Uterus (tissue), 3 donors: ENCODE measurements at regions not wholly inside any gene's neighbourhood (a gene's known extent, or its start where the extent isn't known, plus 50 kb on each side); places are given as distances from the start of the nearest gene placed in this dataset.

Source experiments
- DNase-seq, 2 donors: peaks; one replicate each; pipeline ENCODE4 v3.0.0-alpha.2; 2019 to 2020
- H3K27ac ChIP-seq, 2 donors: fragments of 200-600 bp; sonication (generic); 1 replicate in 1 of 2; 2 replicates in 1 of 2; pipeline ENCODE4 v1.5.1; 2016 to 2018
- H3K27me3 ChIP-seq, 2 donors: fragments of 200-600 bp; sonication (generic); one replicate each; pipeline ENCODE4 v1.5.1; 2018 to 2019; ENCODE audit warnings: control low read depth in 1 of 2
- H3K36me3 ChIP-seq, 2 donors: fragments of 200-600 bp; sonication (generic); one replicate each; pipeline ENCODE4 v1.5.1; 2019; ENCODE audit warnings: control low read depth in 1 of 2
- H3K4me1 ChIP-seq, 2 donors: fragments of 200-600 bp; sonication (generic); one replicate each; pipeline ENCODE4 v1.5.1; 2018 to 2019; ENCODE audit warnings: control low read depth in 1 of 2
- H3K4me3 ChIP-seq, 2 donors: fragments of 200-600 bp; sonication (generic); 1 replicate in 1 of 2; 2 replicates in 1 of 2; pipeline ENCODE4 v1.5.1; 2018 to 2019; ENCODE audit warnings: mild to moderate bottlenecking in 1 of 2
- H3K9me3 ChIP-seq, 2 donors: fragments of 200-600 bp; sonication (generic); one replicate each; pipeline ENCODE4 v1.5.1; 2019; ENCODE audit warnings: control low read depth in 1 of 2
- CTCF ChIP-seq, 4 experiments: fragments of 200-600 bp in 2 of 4; fragments of 450-650 bp in 2 of 4; sonication (generic) in 2 of 4; IDR thresholded peaks; one replicate each; pipeline ENCODE4 v1.5.1; 2016 to 2019; ENCODE audit warnings: antibody characterized with exemption in 4 of 4, mild to moderate bottlenecking in 2 of 4, moderate library complexity in 1 of 4
- POLR2A ChIP-seq, 2 donors: fragments of 450-650 bp; IDR thresholded peaks; one replicate each; pipeline ENCODE4 v1.6.1; 2016; ENCODE audit warnings: antibody characterized with exemption in 2 of 2, mild to moderate bottlenecking in 1 of 2, moderate library complexity in 1 of 2
- intact Hi-C: fragments of 100-400 bp; cut with DNase I; formaldehyde crosslinking; loops from one replicate; pipeline ENCODE4 v1.15.1; 2023; ENCODE audit warnings: low total_unique reads
- donor health status: DM: yes; HTN: yes; CAD: no.

DNA sequence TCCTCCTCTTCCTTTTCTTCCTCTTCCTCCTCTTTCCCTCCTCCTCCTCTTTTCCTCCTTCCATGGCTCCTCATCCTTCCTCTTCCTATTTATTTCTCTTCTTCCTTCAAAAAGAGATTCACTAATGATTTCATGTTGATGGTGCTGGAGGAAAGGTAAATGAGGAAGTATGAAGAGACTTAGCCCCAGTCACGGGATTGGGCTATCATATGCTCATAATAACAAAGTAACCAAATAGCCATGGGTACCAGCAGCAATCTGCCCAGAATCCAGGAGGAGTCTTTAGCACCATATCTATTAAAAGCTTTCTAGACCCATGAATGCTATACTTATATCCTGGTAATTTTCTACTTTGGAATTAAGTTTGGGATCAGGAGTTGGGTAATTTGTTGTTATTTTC lies 910.9 kb upstream of the MAP3K7 start:
- DNase-seq = no peak
- no peak for TF ChIP-seq POLR2A (IDR thresholded peaks at IDR 0.05)
- no peak for TF ChIP-seq CTCF (IDR thresholded peaks at IDR 0.05)
- no peaks in the 10 kb centered on the region for H3K4me1 ChIP-seq
- H3K36me3 ChIP-seq = no peaks in the 10 kb centered on the region
- no peak overlapping the region for H3K27ac ChIP-seq
- no peak overlapping the region for H3K4me3 ChIP-seq
- no peaks in the 10 kb centered on the region for H3K9me3 ChIP-seq
- no peaks in the 10 kb centered on the region for H3K27me3 ChIP-seq
- intact Hi-C loops = no loop called here

GRCh38 chr6:91490671-91491301 lies 903.9 kb upstream of the MAP3K7 start:
- H3K4me3 ChIP-seq = no peak overlapping the region

GRCh38 chr6:91487696-91488392 lies 901.0 kb upstream of the MAP3K7 start:
- Histone ChIP-seq H3K36me3 (no peaks in the 10 kb centered on the region), H3K27ac (no peak overlapping the region), H3K4me3 (no peak overlapping the region), H3K4me1 (no peaks in the 10 kb centered on the region), H3K9me3 (no peaks in the 10 kb centered on the region), H3K27me3 (no peaks in the 10 kb centered on the region)
- intact Hi-C loops = no loop called here
- no peak for TF ChIP-seq POLR2A (IDR thresholded peaks at IDR 0.05)
- TF ChIP-seq CTCF (IDR thresholded peaks at IDR 0.05) = no peak
- no peak for DNase-seq

More at GRCh38 chr6:91490671-91491301, 903.9 kb upstream of the MAP3K7 start:
- no peaks in the 10 kb centered on the region for H3K36me3 ChIP-seq
- no peak for DNase-seq
- no peaks in the 10 kb centered on the region for H3K9me3 ChIP-seq
- H3K27me3 ChIP-seq = no peaks in the 10 kb centered on the region
- no peak overlapping the region for H3K27ac ChIP-seq
- intact Hi-C loops = no loop called here
- H3K4me1 ChIP-seq = no peaks in the 10 kb centered on the region
- TF ChIP-seq CTCF (IDR thresholded peaks at IDR 0.05) = no peak
- TF ChIP-seq POLR2A (IDR thresholded peaks at IDR 0.05) = no peak

DNA sequence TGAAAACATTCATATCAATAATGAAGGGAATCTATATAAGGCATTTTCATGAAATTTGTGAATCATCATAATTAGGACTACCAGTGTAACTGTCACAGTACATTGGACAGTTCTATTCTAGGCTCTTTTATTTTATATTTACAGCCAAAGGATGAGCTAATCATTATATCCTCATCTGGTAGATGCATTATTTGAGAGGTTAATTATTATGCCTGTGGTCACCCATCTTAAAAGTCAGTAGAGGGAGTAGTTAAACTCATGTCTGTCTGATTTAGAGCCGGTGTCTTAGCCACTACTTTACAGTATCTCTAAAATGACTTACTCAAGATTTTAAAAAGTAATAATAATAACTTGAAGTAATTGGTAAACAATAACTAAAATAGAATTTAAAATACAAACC lies 899.3 kb upstream of the MAP3K7 start:
- intact Hi-C loops = no loop called here
- TF ChIP-seq POLR2A (IDR thresholded peaks at IDR 0.05) (no peak), CTCF (IDR thresholded peaks at IDR 0.05) (no peak)
- no peaks in the 10 kb centered on the region for H3K27me3 ChIP-seq
- DNase-seq = no peak
- H3K27ac ChIP-seq = no peak overlapping the region
- no peaks in the 10 kb centered on the region for H3K36me3 ChIP-seq
- H3K9me3 ChIP-seq = no peaks in the 10 kb centered on the region
- H3K4me1 ChIP-seq = no peaks in the 10 kb centered on the region
- no peak overlapping the region for H3K4me3 ChIP-seq

DNA sequence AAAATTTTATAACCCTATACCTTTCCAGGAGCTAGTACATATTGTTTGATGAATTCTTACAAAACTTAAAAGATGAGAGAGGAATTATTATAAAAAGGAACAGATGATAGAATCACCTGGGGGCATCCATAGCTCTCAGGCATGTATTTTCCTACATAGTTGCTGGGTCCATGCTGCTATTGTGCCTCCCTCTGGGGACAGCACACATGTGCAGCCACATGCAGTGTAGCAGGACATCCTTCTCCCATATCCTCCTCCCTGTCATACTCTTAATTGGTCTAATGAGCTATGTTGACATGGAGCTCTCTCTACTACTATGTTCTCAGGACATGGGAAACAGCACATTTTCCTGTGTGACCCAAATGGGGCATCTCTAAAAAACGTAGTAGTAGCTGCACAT lies 898.2 kb upstream of the MAP3K7 start:
- no peak for DNase-seq
- H3K27ac ChIP-seq = no peak overlapping the region
- H3K4me1 ChIP-seq = no peaks in the 10 kb centered on the region
- no peak for TF ChIP-seq POLR2A (IDR thresholded peaks at IDR 0.05)
- TF ChIP-seq CTCF (IDR thresholded peaks at IDR 0.05) = no peak
- intact Hi-C loops = no loop called here
- no peak overlapping the region for H3K4me3 ChIP-seq
- no peaks in the 10 kb centered on the region for H3K27me3 ChIP-seq
- H3K9me3 ChIP-seq = no peaks in the 10 kb centered on the region
- no peaks in the 10 kb centered on the region for H3K36me3 ChIP-seq
